Activated T-helper 1 cell treated with anti-CD3 and anti-CD28 coated beads, Interleukin-2, amount 50 U/mL, for 16 hours (primary cell): ENCODE measurements at regions not wholly inside any gene's neighbourhood (a gene's known extent, or its start where the extent isn't known, plus 50 kb on each side); places are given as distances from the start of the nearest gene placed in this dataset.
A peak's percentile ranks its signal among the peaks of the same experiment; 100 is the strongest.

Experiments used
- DNase-seq, 2 donors: peaks; one replicate each; pipeline ENCODE4 v3.0.0-alpha.2; 2020; ENCODE audit warnings: low read depth in 1 of 2, low spot score in 1 of 2

- DNase-seq = peak in 1 of 2 donors; percentile 16
Measured at GRCh38 chr6:15879371-15880261, 216.8 kb upstream of the DTNBP1 start.

- DNase-seq = no peak
Measured at GRCh38 chr6:15877231-15877630, 214.4 kb upstream of the DTNBP1 start.

GRCh38 chr6:15876406-15876805 is 213.6 kb upstream of the DTNBP1 start:
- no peak for DNase-seq

- no peak for DNase-seq
Measured at GRCh38 chr6:15875797-15876196, 213.0 kb upstream of the DTNBP1 start.

- DNase-seq = no peak
Measured at GRCh38 chr6:15874821-15875220, 212.0 kb upstream of the DTNBP1 start.

- DNase-seq = no peak
Measured at GRCh38 chr6:15874326-15874725, 211.5 kb upstream of the DTNBP1 start.

GRCh38 chr6:15872241-15873103 is 209.6 kb upstream of the DTNBP1 start:
- no peak for DNase-seq

GRCh38 chr6:15871276-15871675 is 208.4 kb upstream of the DTNBP1 start:
- no peak for DNase-seq

GRCh38 chr6:15870333-15871043 is 207.7 kb upstream of the DTNBP1 start:
- no peak for DNase-seq

GRCh38 chr6:15864708-15865062 is 201.9 kb upstream of the DTNBP1 start:
- DNase-seq = no peak

- DNase-seq = no peak
Measured at GRCh38 chr6:15864038-15864707, 201.3 kb upstream of the DTNBP1 start.

- DNase-seq = no peak
Measured at GRCh38 chr6:15862810-15863209, 200.0 kb upstream of the DTNBP1 start.

- DNase-seq = no peak
Measured at GRCh38 chr6:15861486-15861885, 198.7 kb upstream of the DTNBP1 start.

GRCh38 chr6:15854826-15855710 is 192.2 kb upstream of the DTNBP1 start:
- DNase-seq = no peak

- no peak for DNase-seq
Measured at GRCh38 chr6:15854378-15854777, 191.6 kb upstream of the DTNBP1 start.

- DNase-seq = no peak
Measured at GRCh38 chr6:15853259-15853658, 190.4 kb upstream of the DTNBP1 start.

GRCh38 chr6:15852289-15852688 is 189.5 kb upstream of the DTNBP1 start:
- DNase-seq = no peak

- DNase-seq = no peak
Measured at GRCh38 chr6:15849395-15849794, 186.6 kb upstream of the DTNBP1 start.

GRCh38 chr6:15845492-15845891 is 182.7 kb upstream of the DTNBP1 start:
- no peak for DNase-seq

- DNase-seq = no peak
Measured at GRCh38 chr6:15843764-15844163, 180.9 kb upstream of the DTNBP1 start.
